ENCODE measurements at regions not wholly inside any gene's neighbourhood (a gene's known extent, or its start where the extent isn't known, plus 50 kb on each side); places are given as distances from the start of the nearest gene placed in this dataset.
A peak's percentile ranks its signal among the peaks of the same experiment; 100 is the strongest.
"Not testable (repeated sequence)": the region's sequence is repeated elsewhere in the genome, so short reads cannot be mapped to it uniquely, and the experiment has no call there.

GRCh38 chr21:35275776-35276175 is 226.7 kb upstream of the RUNX1 start:
- Histone ChIP-seq H3K4me1 (peaks cover 0 to 11% (median 0%) of the 10 kb centered on the region in 12 donors), H3K9me3 (peaks cover 0 to 13% (median 0%) of the 10 kb centered on the region in 12 donors), H3K4me3 (no peak overlapping the region), H3K36me3 (no peaks in the 10 kb centered on the region), H3K27ac (no peak overlapping the region), H3K27me3 (no peaks in the 10 kb centered on the region)
- TF ChIP-seq CTCF (IDR thresholded peaks at IDR 0.05) (no peak), POLR2A (IDR thresholded peaks at IDR 0.05) (no peak)
- 70 to 79% (median 75%) methylated on average over 3 of the region's 3 CpGs for WGBS, 4 donors
- ATAC-seq: peak in 1 of 4 donors; percentile 44
- DNase-seq: no peak
- intact Hi-C loops (cut with DNase I): no loop called here

- no peak for DNase-seq
- Histone ChIP-seq H3K27me3 (no peaks in the 10 kb centered on the region), H3K4me3 (no peak overlapping the region), H3K4me1 (peaks cover 0 to 2% (median 0%) of the 10 kb centered on the region in 12 donors), H3K27ac (no peak overlapping the region), H3K9me3 (peaks cover 0 to 13% (median 0%) of the 10 kb centered on the region in 12 donors), H3K36me3 (no peaks in the 10 kb centered on the region)
- intact Hi-C loops (cut with DNase I): no loop called here
- WGBS, 4 donors: 66 to 79% (median 70%) methylated on average over 7 of the region's 7 CpGs
- no peak for ATAC-seq
- no peak for TF ChIP-seq CTCF (IDR thresholded peaks at IDR 0.05)
- no peak for TF ChIP-seq POLR2A (IDR thresholded peaks at IDR 0.05)
These were observed 225.8 kb upstream of the RUNX1 start for GRCh38 chr21:35274923-35275322.

- ATAC-seq (no peak), DNase-seq (no peak)
- TF ChIP-seq CTCF (IDR thresholded peaks at IDR 0.05): no peak
- H3K27me3 ChIP-seq: no peaks in the 10 kb centered on the region
- H3K36me3 ChIP-seq: no peaks in the 10 kb centered on the region
- H3K4me1 ChIP-seq: peaks cover 0 to 2% (median 0%) of the 10 kb centered on the region in 12 donors
- intact Hi-C loops (cut with DNase I): no loop called here
- no peak overlapping the region for H3K27ac ChIP-seq
- WGBS, 4 donors: 60 to 77% (median 70%) methylated on average over 2 of the region's 2 CpGs
- H3K9me3 ChIP-seq: peaks cover 0 to 11% (median 0%) of the 10 kb centered on the region in 12 donors
- no peak overlapping the region for H3K4me3 ChIP-seq
These were observed 225.0 kb upstream of the RUNX1 start for GRCh38 chr21:35274090-35274489.

GRCh38 chr21:35273333-35273732 is 224.2 kb upstream of the RUNX1 start:
- WGBS, 4 donors: 48 to 73% (median 61%) methylated on average over 3 of the region's 3 CpGs
- peaks cover 0 to 2% (median 0%) of the 10 kb centered on the region in 12 donors for H3K4me1 ChIP-seq
- ATAC-seq: no peak

GRCh38 chr21:35271344-35272118 is 222.4 kb upstream of the RUNX1 start:
- DNase-seq, H3K27ac ChIP-seq: not testable (repeated sequence)

More at GRCh38 chr21:35273333-35273732, 224.2 kb upstream of the RUNX1 start:
- no peak for DNase-seq
- Histone ChIP-seq H3K27ac (no peak overlapping the region), H3K9me3 (peaks cover 0 to 3% (median 0%) of the 10 kb centered on the region in 12 donors), H3K36me3 (no peaks in the 10 kb centered on the region), H3K4me3 (no peak overlapping the region), H3K27me3 (no peaks in the 10 kb centered on the region)
- TF ChIP-seq POLR2A (IDR thresholded peaks at IDR 0.05) (no peak), CTCF (IDR thresholded peaks at IDR 0.05) (no peak)
- intact Hi-C loops (cut with DNase I): no loop called here

More at GRCh38 chr21:35271344-35272118, 222.4 kb upstream of the RUNX1 start:
- ATAC-seq; H3K27me3 ChIP-seq; H3K4me3 ChIP-seq; H3K36me3 ChIP-seq; H3K9me3 ChIP-seq; H3K4me1 ChIP-seq; intact Hi-C loops (cut with DNase I): not testable (repeated sequence)
- WGBS, 4 donors: 86 to 97% (median 90%) methylated on average over 3 to 4 of the region's 4 CpGs

All from heart left ventricle (tissue), 16 donors.